ENCODE measurements at regions not wholly inside any gene's neighbourhood (a gene's known extent, or its start where the extent isn't known, plus 50 kb on each side); places are given as distances from the start of the nearest gene placed in this dataset.

GRCh38 chr16:88194397-88195268 lies 188.1 kb upstream of the ZNF469 start:
- no peak for TF ChIP-seq CTCF (IDR thresholded peaks at IDR 0.05)
- Histone ChIP-seq H3K4me1 (ENCODE audit: low read depth) (no peaks in the 10 kb centered on the region), H3K36me3 (ENCODE audit: low read depth) (no peaks in the 10 kb centered on the region), H3K4me3 (no peak overlapping the region), H3K9me3 (no peaks in the 10 kb centered on the region)
- intact Hi-C loops (cut with DNase I, micrococcal nuclease): loop anchor here in 1 of 2 donors (10.0 kb wide), 1 partner anchor 240 kb away; no protein-coding TSS in a partner anchor
- peak in 1 of 3 donors; percentile 24 for DNase-seq
- peak; percentile 62 for ATAC-seq

- Histone ChIP-seq H3K4me1 (ENCODE audit: low read depth) (no peaks in the 10 kb centered on the region), H3K4me3 (no peak overlapping the region), H3K9me3 (no peaks in the 10 kb centered on the region), H3K36me3 (ENCODE audit: low read depth) (no peaks in the 10 kb centered on the region)
- no peak for DNase-seq
- intact Hi-C loops (cut with DNase I, micrococcal nuclease): loop anchor here in 1 of 2 donors (10.0 kb wide), 1 partner anchor 240 kb away; no protein-coding TSS in a partner anchor
- no peak for ATAC-seq
- TF ChIP-seq CTCF (IDR thresholded peaks at IDR 0.05): no peak
Observed at GRCh38 chr16:88195269-88195705, 187.5 kb upstream of the ZNF469 start.

DNA sequence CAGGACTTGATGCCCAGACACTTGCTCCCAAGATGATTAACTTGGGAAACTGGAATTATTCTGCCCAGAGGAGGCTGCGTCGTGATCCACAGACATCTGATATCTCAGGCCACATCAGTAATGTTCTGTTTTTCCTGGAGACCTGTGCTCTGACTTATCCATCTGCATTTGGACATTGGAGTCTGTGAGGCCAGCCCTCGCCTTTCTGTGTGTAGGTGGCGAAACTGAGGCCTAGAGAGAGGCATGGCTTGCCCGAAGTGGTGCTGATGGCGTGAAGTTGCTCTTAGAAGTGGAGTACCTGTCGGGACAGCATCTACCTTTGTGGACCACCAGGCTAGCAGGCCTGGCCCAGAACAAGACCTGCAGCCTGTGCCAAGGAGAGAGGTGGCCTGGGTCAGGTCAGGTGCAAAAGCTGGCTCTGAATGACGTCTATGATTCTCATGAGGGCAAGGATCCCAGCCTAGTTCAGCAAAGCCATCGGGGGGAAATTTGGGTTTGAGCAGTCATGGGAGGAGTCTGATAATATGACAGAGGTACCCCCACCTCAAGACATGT lies 186.8 kb upstream of the ZNF469 start:
- intact Hi-C loops (cut with DNase I, micrococcal nuclease): loop anchor here in 1 of 2 donors (10.0 kb wide), 1 partner anchor 239 kb away; no protein-coding TSS in a partner anchor
- Histone ChIP-seq H3K4me1 (ENCODE audit: low read depth) (no peaks in the 10 kb centered on the region), H3K9me3 (no peaks in the 10 kb centered on the region), H3K4me3 (no peak overlapping the region), H3K36me3 (ENCODE audit: low read depth) (no peaks in the 10 kb centered on the region)
- DNase-seq (no peak), ATAC-seq (no peak)
- no peak for TF ChIP-seq CTCF (IDR thresholded peaks at IDR 0.05)

- Histone ChIP-seq H3K9me3 (no peaks in the 10 kb centered on the region), H3K36me3 (ENCODE audit: low read depth) (no peaks in the 10 kb centered on the region), H3K4me3 (no peak overlapping the region), H3K4me1 (ENCODE audit: low read depth) (no peaks in the 10 kb centered on the region)
- no peak for DNase-seq
- no peak for TF ChIP-seq CTCF (IDR thresholded peaks at IDR 0.05)
- ATAC-seq: no peak
- intact Hi-C loops (cut with DNase I, micrococcal nuclease): loop anchor here in 1 of 2 donors (10.0 kb wide), 1 partner anchor 238 kb away; no protein-coding TSS in a partner anchor
Observed at GRCh38 chr16:88196471-88197400, 186.0 kb upstream of the ZNF469 start.
